Panc1 (cell line): ENCODE measurements at regions not wholly inside any gene's neighbourhood (a gene's known extent, or its start where the extent isn't known, plus 50 kb on each side); places are given as distances from the start of the nearest gene placed in this dataset.

ENCODE experiments used
- ATAC-seq: fragments of 200-7000 bp; cut with Tn5 transposase; 2 replicates; pipeline ENCODE4 v1.9.1; 2020; ENCODE audit warnings: mild to moderate bottlenecking, moderate library complexity
- BruUV-seq: library from RNA; stranded (reverse); fragments of 400-500 nt; replicated peaks from 2 replicates; lab custom pipeline; 2021; lab: Mats Ljungman, UMichigan
- CTCF ChIA-PET: fragments of 300-600 bp; sonication (Branson Sonifier 250); formaldehyde crosslinking; loops from one replicate; lab custom pipeline; 2022; ENCODE audit warnings: antibody characterized with exemption; lab: Charles Lee
- POLR2A ChIA-PET: fragments of 300-600 bp; sonication (Branson Sonifier 250); formaldehyde crosslinking; loops from one replicate; lab custom pipeline; 2022; ENCODE audit warnings: antibody characterized with exemption; lab: Charles Lee
- DNase-seq: peaks from one replicate; pipeline ENCODE4 v3.0.0-alpha.2; 2010; ENCODE audit warnings: low read depth, low spot score
- H3K27ac ChIP-seq: 2 replicates; pipeline ENCODE4 v1.5.1; 2011; ENCODE audit warnings: mild to moderate bottlenecking, low read length, inconsistent platforms
- H3K27me3 ChIP-seq: fragments of 200-500 bp; sonication (Bioruptor generic); 2 replicates; pipeline ENCODE4 v1.6.0; 2014; ENCODE audit warnings: low read length, inconsistent platforms; ENCODE audit not compliant: control insufficient read depth, insufficient read depth
- H3K36me3 ChIP-seq: fragments of 200-500 bp; sonication (Bioruptor generic); 2 replicates; pipeline ENCODE4 v1.5.1; 2014; ENCODE audit warnings: inconsistent platforms, mild to moderate bottlenecking, low read length, moderate library complexity; ENCODE audit not compliant: control insufficient read depth, insufficient read depth
- H3K4me1 ChIP-seq: 2 replicates; pipeline ENCODE4 v1.5.1; 2011; ENCODE audit warnings: inconsistent platforms, mild to moderate bottlenecking, low read length, moderate library complexity; ENCODE audit not compliant: control insufficient read depth, insufficient read depth
- H3K4me3 ChIP-seq, 2 experiments: 2 replicates each; pipeline ENCODE4 v1.5.1; 2011 to 2012; ENCODE audit warnings: low read depth in 2 of 2, low read length in 2 of 2, mild to moderate bottlenecking in 2 of 2, inconsistent platforms in 1 of 2, moderate library complexity in 1 of 2
- H3K9me3 ChIP-seq: fragments of 200-500 bp; sonication (Bioruptor generic); 2 replicates; pipeline ENCODE4 v1.5.1; 2014; ENCODE audit warnings: low read depth, mild to moderate bottlenecking, inconsistent platforms, low read length, moderate library complexity; ENCODE audit not compliant: control insufficient read depth, insufficient read depth
- POLR2AphosphoS5 ChIP-seq: IDR thresholded peaks from 2 replicates; pipeline ENCODE4 v1.6.1; 2012; ENCODE audit warnings: mild to moderate bottlenecking, low read depth, low read length, moderate library complexity
- SIN3A ChIP-seq: IDR thresholded peaks from 2 replicates; pipeline ENCODE4 v1.6.1; 2012; ENCODE audit warnings: low read depth, mild to moderate bottlenecking, low read length, moderate library complexity, borderline replicate concordance; ENCODE audit not compliant: insufficient read depth
- TCF7L2 ChIP-seq: IDR thresholded peaks from 2 replicates; pipeline ENCODE4 v1.6.1; 2011; ENCODE audit warnings: mild to moderate bottlenecking, low read depth, low read length, inconsistent platforms
- in situ Hi-C: cut with HindIII; loops from 2 replicates; pipeline ENCODE4 v1.10.0; 2016; ENCODE audit warnings: low sequenced_read_pairs, low pct_unique_long_range_greater_than_20kb
- intact Hi-C: fragments of 100-400 bp; cut with micrococcal nuclease; formaldehyde crosslinking; loops from one replicate; pipeline ENCODE4 v1.10.0; 2022; ENCODE audit not compliant: unreplicated experiment
- TF ChIP-seq, protein P1 (sequence below), 2 experiments: IDR thresholded peaks; 2 replicates each; pipeline ENCODE4 v1.6.1; 2011 to 2012; ENCODE audit warnings: low read depth in 2 of 2, control low read depth in 1 of 2, low read length in 1 of 2, mild to moderate bottlenecking in 1 of 2, moderate library complexity in 1 of 2; ENCODE audit not compliant: insufficient read depth in 1 of 2
- TF ChIP-seq, protein P2 (sequence below): fragments of 450-650 bp; IDR thresholded peaks from 2 replicates; pipeline ENCODE4 v1.5.1; 2017; ENCODE audit warnings: mild to moderate bottlenecking

DNA sequence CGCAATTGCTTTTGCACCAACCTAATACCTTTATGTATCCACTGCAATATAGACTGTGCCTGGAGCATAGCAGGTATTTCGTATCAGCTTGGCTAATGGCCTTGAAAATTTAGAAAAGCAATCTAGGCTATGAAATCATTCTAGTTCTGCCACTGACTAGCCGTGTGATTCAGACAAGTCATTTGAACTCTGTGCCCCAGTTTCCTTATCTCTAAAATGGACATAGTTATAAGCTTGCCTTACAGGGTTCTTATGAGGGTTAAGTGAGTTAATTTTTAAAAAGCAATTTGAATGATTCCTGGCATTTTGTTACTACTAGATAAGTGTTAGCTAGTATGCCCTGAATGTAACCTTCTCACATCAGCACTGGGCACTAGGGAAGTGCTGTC lies 80.5 kb upstream of the PUM3 start:
- ChIA-PET POLR2A (no interaction called here), CTCF (no interaction called here)
- Histone ChIP-seq H3K27me3 (no peaks in the 10 kb centered on the region; the same call in 1 of the 2 replicates), H3K36me3 (no peaks in the 10 kb centered on the region), H3K27ac (no peak overlapping the region), H3K4me1 (no peaks in the 10 kb centered on the region), H3K4me3 (no peak overlapping the region), H3K9me3 (no peaks in the 10 kb centered on the region)
- BruUV-seq: no TSS peak
- intact Hi-C loops (no loop called here), in situ Hi-C loops (no loop called here)
- TF ChIP-seq TCF7L2 (no peak), POLR2AphosphoS5 (no peak), SIN3A (no peak)
- TF ChIP-seq, protein P1, sequence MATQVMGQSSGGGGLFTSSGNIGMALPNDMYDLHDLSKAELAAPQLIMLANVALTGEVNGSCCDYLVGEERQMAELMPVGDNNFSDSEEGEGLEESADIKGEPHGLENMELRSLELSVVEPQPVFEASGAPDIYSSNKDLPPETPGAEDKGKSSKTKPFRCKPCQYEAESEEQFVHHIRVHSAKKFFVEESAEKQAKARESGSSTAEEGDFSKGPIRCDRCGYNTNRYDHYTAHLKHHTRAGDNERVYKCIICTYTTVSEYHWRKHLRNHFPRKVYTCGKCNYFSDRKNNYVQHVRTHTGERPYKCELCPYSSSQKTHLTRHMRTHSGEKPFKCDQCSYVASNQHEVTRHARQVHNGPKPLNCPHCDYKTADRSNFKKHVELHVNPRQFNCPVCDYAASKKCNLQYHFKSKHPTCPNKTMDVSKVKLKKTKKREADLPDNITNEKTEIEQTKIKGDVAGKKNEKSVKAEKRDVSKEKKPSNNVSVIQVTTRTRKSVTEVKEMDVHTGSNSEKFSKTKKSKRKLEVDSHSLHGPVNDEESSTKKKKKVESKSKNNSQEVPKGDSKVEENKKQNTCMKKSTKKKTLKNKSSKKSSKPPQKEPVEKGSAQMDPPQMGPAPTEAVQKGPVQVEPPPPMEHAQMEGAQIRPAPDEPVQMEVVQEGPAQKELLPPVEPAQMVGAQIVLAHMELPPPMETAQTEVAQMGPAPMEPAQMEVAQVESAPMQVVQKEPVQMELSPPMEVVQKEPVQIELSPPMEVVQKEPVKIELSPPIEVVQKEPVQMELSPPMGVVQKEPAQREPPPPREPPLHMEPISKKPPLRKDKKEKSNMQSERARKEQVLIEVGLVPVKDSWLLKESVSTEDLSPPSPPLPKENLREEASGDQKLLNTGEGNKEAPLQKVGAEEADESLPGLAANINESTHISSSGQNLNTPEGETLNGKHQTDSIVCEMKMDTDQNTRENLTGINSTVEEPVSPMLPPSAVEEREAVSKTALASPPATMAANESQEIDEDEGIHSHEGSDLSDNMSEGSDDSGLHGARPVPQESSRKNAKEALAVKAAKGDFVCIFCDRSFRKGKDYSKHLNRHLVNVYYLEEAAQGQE (IDR thresholded peaks at IDR 0.05; ENCODE audit: insufficient read depth in 1 of 2, low read depth in 2 of 2, low read length in 1 of 2): no peak
- TF ChIP-seq, protein P2, sequence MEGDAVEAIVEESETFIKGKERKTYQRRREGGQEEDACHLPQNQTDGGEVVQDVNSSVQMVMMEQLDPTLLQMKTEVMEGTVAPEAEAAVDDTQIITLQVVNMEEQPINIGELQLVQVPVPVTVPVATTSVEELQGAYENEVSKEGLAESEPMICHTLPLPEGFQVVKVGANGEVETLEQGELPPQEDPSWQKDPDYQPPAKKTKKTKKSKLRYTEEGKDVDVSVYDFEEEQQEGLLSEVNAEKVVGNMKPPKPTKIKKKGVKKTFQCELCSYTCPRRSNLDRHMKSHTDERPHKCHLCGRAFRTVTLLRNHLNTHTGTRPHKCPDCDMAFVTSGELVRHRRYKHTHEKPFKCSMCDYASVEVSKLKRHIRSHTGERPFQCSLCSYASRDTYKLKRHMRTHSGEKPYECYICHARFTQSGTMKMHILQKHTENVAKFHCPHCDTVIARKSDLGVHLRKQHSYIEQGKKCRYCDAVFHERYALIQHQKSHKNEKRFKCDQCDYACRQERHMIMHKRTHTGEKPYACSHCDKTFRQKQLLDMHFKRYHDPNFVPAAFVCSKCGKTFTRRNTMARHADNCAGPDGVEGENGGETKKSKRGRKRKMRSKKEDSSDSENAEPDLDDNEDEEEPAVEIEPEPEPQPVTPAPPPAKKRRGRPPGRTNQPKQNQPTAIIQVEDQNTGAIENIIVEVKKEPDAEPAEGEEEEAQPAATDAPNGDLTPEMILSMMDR: no peak
- no peak for DNase-seq
- ATAC-seq: no peak

DNA sequence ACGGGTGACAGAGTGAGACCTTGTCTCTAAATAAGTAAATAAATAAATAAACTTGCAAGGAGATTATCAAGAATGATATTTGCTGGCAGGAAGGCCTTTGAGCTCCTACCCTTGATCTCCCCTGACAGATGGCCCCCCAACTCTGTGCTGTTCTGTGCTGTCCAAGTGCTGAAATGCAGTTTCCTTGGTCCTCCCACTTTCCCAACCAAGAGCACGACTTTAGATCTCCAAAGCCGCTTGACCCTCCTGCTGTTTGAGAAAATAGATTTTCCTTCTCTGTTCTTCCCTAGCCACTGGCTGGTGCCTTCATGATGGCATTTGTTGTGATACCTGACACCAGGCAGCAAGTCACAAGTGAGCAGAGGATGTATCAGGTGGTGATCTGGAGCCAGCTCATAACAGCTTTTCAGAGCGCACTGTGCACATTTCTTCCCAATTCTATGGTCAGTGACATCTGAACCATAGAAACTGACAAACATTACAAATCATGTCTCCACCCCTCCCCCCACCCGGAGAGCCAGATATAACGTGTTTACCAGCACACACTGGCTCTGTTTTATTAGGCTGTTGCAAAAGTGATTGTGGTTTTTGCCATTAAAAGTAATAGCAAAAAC lies 80.0 kb upstream of the PUM3 start:
- Histone ChIP-seq H3K9me3 (no peaks in the 10 kb centered on the region), H3K4me3 (no peak overlapping the region), H3K36me3 (no peaks in the 10 kb centered on the region), H3K27ac (no peak overlapping the region), H3K4me1 (no peaks in the 10 kb centered on the region), H3K27me3 (no peaks in the 10 kb centered on the region; the same call in 1 of the 2 replicates)
- CTCF ChIA-PET: no interaction called here
- no peak for DNase-seq
- in situ Hi-C loops: no loop called here
- BruUV-seq: no TSS peak
- TF ChIP-seq, protein P2: no peak
- TF ChIP-seq, protein P1 (IDR thresholded peaks at IDR 0.05; ENCODE audit: insufficient read depth in 1 of 2, low read depth in 2 of 2, low read length in 1 of 2): no peak
- TF ChIP-seq SIN3A (no peak), TCF7L2 (no peak), POLR2AphosphoS5 (no peak)
- ATAC-seq: no peak
- POLR2A ChIA-PET: no interaction called here
- intact Hi-C loops: no loop called here
